HepG2 (cell line): ENCODE measurements at regions not wholly inside any gene's neighbourhood (a gene's known extent, or its start where the extent isn't known, plus 50 kb on each side); places are given as distances from the start of the nearest gene placed in this dataset.

Source experiments
- SALL2 ChIP-seq: sonication (generic); formaldehyde crosslinking; IDR thresholded peaks from 2 replicates; pipeline ENCODE4 v1.8.1; 2023; ENCODE audit warnings: mild to moderate bottlenecking, missing genetic modification reagents, inconsistent platforms
- SMAD1 ChIP-seq: sonication (generic); formaldehyde crosslinking; IDR thresholded peaks from 2 replicates; pipeline ENCODE4 v1.4.0; 2020; ENCODE audit warnings: missing genetic modification reagents, low read depth, mild to moderate bottlenecking, borderline replicate concordance

GRCh38 chr9:3040761-3041160 lies 196.9 kb upstream of the PUM3 start:
- TF ChIP-seq SMAD1 (CRISPR knock-in tag), result no peak
- TF ChIP-seq SALL2 (CRISPR knock-in tag), result no peak
